Immature natural killer cell (primary cell): ENCODE measurements at regions not wholly inside any gene's neighbourhood (a gene's known extent, or its start where the extent isn't known, plus 50 kb on each side); places are given as distances from the start of the nearest gene placed in this dataset.

Experiments
- DNase-seq, 3 donors: peaks; one replicate each; pipeline ENCODE4 v3.0.0; 2022; ENCODE audit warnings: mixed read lengths in 1 of 3
- H3K27ac Mint-ChIP-seq, 6 donors: one replicate each; pipeline ENCODE4 v1.8.0; 2020; ENCODE audit warnings: mixed read lengths in 6 of 6, mild to moderate bottlenecking in 5 of 6, inconsistent platforms in 4 of 6, moderate library complexity in 3 of 6
- H3K27me3 Mint-ChIP-seq, 3 donors: one replicate each; pipeline ENCODE4 v1.8.0; 2020 to 2021; ENCODE audit warnings: low read depth in 3 of 3, mild to moderate bottlenecking in 3 of 3, mixed read lengths in 3 of 3, moderate library complexity in 3 of 3, inconsistent platforms in 1 of 3
- H3K36me3 Mint-ChIP-seq, 3 donors: one replicate each; pipeline ENCODE4 v1.8.0; 2020; ENCODE audit warnings: mixed read lengths in 3 of 3, inconsistent platforms in 2 of 3, mild to moderate bottlenecking in 2 of 3
- H3K4me1 Mint-ChIP-seq, 2 donors: one replicate each; pipeline ENCODE4 v1.8.0; 2020; ENCODE audit warnings: inconsistent platforms in 2 of 2, mild to moderate bottlenecking in 2 of 2, mixed read lengths in 2 of 2, moderate library complexity in 1 of 2
- H3K4me3 Mint-ChIP-seq, 5 donors: one replicate each; pipeline ENCODE4 v1.8.0; 2020; ENCODE audit warnings: mild to moderate bottlenecking in 5 of 5, mixed read lengths in 5 of 5, inconsistent platforms in 3 of 5, moderate library complexity in 3 of 5
- H3K9me3 Mint-ChIP-seq, 6 donors: one replicate each; pipeline ENCODE4 v1.8.0; 2020; ENCODE audit warnings: mild to moderate bottlenecking in 6 of 6, mixed read lengths in 6 of 6, inconsistent platforms in 4 of 6, moderate library complexity in 3 of 6

DNA sequence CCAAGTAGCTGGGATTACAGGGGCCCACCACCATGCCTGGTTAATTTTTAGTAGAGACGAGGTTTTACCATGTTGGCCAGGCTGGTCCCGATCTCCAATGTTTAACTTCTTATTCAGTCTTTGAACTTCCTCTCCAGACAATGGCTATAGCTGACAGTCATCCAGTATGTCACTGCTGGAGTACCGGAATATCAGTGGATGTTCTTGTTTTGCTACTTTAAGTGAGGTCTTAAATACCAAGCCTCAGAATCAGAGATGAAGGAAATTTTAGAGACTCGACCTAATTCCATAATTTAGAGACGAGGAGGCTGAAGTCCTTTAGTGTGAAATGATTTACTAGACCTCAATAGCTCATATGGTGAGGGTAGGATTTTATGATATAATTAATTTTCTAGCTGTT is 294.8 kb upstream of the KLF6 start:
- DNase-seq, result no peak
- Mint-ChIP-seq H3K27ac (peak overlapping the region; percentile 79 to 94 (median 87)), H3K9me3 (peaks cover 0 to 3% (median 0%) of the 10 kb centered on the region in 6 donors), H3K4me1 (peaks cover 42 to 46% of the 10 kb centered on the region in 2 donors), H3K36me3 (no peaks in the 10 kb centered on the region), H3K4me3 (peak overlapping the region; percentile 28 to 83 (median 64)), H3K27me3 (no peaks in the 10 kb centered on the region)

DNA sequence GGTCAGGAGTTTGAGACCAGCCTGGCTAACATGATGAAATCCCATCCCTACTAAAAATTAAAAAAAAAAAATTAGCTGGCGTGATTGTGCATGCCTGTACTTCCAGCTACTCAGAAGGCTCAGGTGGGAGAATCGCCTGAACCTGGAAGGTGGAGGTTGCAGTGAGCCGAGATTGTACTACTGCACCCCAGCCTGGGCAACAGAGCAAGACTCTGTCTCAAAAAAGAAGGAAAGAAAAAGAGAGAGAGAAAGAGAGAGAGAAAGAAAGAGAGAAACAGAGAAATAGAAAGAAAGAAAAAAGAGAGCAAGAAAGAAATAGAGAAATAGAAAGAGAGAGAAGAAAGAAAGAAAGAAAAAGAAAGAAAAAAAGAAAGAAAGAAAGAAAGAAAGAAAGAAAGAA is 292.8 kb upstream of the KLF6 start:
- Mint-ChIP-seq H3K9me3 (peaks cover 0 to 3% (median 0%) of the 10 kb centered on the region in 6 donors), H3K36me3 (no peaks in the 10 kb centered on the region), H3K27me3 (peaks cover 0 to under 1% (median 0%) of the 10 kb centered on the region in 3 donors), H3K27ac (no peak overlapping the region), H3K4me3 (no peak overlapping the region), H3K4me1 (peaks cover 53 to 58% of the 10 kb centered on the region in 2 donors)
- DNase-seq, result no peak

DNA sequence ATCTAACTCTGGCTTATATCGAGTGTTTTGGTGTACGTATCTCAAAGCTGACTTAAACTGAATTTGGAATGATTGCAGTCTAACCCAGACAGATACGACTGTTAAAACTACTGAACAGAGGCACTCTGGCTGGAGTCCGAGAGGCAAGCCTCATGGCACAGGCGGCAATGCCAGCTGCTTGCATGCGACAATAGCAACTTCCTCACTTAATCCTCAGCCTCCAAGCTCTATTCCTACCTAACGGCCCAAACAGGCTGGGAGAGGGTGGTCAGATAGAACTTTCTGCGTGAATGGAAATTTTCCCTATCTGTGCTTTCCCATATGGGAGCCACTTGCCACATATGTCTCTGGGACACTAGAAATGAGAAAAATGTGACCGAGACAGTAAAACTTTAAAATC is 292.0 kb upstream of the KLF6 start:
- peak overlapping the region in 1 of 6 donors; percentile 24 for H3K27ac Mint-ChIP-seq
- H3K4me1 Mint-ChIP-seq, result peaks cover 53 to 54% of the 10 kb centered on the region in 2 donors
- no peak for DNase-seq
- no peak overlapping the region for H3K4me3 Mint-ChIP-seq
- H3K27me3 Mint-ChIP-seq, result peaks cover 0 to 2% (median 0%) of the 10 kb centered on the region in 3 donors
- H3K36me3 Mint-ChIP-seq, result no peaks in the 10 kb centered on the region
- H3K9me3 Mint-ChIP-seq, result peaks cover 0 to 3% (median 0%) of the 10 kb centered on the region in 6 donors

DNA sequence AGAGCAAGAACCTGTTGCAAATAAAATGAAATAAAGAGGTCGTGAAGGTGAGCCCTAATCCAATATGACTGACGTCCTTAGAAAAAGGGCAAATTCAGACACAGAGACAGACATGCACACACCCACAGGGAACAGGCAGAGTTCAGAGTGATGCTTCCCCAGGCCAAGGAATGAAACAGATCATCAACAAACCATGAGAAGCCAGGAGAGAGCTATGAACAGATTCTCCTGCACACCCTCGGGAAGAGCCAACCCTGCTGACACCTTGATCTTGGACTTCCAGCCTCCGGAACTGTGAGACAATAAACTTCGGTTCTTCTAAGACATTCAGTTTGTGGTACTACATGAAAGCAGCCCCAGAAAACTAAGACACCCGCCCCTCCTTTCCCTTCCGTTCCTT is 290.4 kb upstream of the KLF6 start:
- peaks cover 38 to 39% of the 10 kb centered on the region in 2 donors for H3K4me1 Mint-ChIP-seq
- DNase-seq, result no peak
- H3K9me3 Mint-ChIP-seq, result peaks cover 0 to 2% (median 0%) of the 10 kb centered on the region in 6 donors
- no peaks in the 10 kb centered on the region for H3K36me3 Mint-ChIP-seq
- peaks cover 0 to 2% (median 0%) of the 10 kb centered on the region in 3 donors for H3K27me3 Mint-ChIP-seq
- peak overlapping the region in 3 of 5 donors; percentile 64 to 72 (median 72) for H3K4me3 Mint-ChIP-seq
- peak overlapping the region in 4 of 6 donors; percentile 10 to 87 (median 58) for H3K27ac Mint-ChIP-seq

DNA sequence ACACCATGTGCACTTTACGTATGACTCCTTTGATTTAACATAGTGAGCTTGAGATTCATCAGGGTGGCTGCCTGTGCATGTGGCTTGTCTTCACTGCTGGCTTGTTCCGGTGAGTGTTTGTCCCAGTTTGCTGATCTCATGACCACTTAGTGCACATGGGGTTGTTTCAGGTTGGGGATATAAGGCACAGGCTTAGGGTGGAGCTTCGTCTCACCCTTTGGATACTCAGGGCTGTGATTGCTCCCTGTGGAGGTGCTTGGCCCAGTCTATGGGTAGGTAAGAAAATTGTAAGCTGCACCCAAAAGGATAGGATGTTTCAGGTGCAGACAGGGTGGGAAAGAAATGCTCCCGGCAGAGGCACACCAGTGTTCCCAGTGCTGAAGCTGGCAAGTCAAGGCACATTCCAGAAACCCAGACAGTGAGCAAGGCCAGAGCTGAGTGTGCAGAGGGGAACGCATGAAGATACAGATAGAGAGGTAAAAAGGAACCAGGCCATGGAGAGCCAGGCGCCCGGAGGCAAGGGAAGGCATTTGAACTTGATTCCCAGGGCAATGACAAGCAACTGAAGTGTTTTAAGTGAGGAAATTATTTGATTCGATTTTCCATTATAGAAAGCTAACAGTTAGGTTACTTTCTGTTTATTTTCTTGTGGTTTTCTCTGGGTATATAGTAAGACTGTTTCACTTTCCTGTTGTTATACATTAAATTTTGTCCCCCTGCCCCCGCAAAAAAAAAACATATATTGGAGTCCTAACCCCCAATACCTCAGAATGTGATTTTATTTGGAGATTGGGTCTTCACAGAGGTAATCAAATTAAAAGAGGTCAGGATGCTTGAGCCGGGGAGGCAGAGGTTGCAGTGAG is 289.8 kb upstream of the KLF6 start:
- H3K27ac Mint-ChIP-seq, result peak overlapping the region in 5 of 6 donors; percentile 10 to 87 (median 44)
- H3K9me3 Mint-ChIP-seq, result no peaks in the 10 kb centered on the region
- no peaks in the 10 kb centered on the region for H3K36me3 Mint-ChIP-seq
- H3K27me3 Mint-ChIP-seq, result peaks cover 0 to 2% (median 0%) of the 10 kb centered on the region in 3 donors
- peak overlapping the region; percentile 5 to 72 (median 64) for H3K4me3 Mint-ChIP-seq
- DNase-seq, result no peak
- peaks cover 31 to 32% of the 10 kb centered on the region in 2 donors for H3K4me1 Mint-ChIP-seq

DNA sequence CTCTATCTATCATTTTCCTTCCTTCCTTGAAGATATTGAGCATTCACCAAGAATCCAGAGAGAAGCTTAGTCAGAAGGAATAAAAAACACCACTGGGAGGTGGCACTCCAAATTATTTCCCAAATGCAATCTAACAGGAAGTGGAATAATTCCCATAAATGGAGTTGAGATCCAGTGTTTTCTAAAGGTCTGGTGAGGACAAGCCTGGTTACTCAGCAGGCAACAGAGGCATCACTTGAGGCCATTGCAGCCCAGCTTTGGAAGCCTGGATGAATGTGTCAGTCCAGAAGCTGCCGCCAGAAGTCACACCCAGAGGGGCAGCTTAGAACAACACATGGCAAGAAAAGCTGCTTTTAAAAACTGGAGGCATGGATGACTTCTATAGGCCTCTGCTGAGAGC is 288.9 kb upstream of the KLF6 start:
- Mint-ChIP-seq H3K4me3 (no peak overlapping the region), H3K9me3 (no peaks in the 10 kb centered on the region), H3K27me3 (peaks cover 0 to 2% (median 0%) of the 10 kb centered on the region in 3 donors), H3K27ac (no peak overlapping the region), H3K4me1 (peaks cover 23 to 24% of the 10 kb centered on the region in 2 donors), H3K36me3 (no peaks in the 10 kb centered on the region)
- DNase-seq, result no peak

DNA sequence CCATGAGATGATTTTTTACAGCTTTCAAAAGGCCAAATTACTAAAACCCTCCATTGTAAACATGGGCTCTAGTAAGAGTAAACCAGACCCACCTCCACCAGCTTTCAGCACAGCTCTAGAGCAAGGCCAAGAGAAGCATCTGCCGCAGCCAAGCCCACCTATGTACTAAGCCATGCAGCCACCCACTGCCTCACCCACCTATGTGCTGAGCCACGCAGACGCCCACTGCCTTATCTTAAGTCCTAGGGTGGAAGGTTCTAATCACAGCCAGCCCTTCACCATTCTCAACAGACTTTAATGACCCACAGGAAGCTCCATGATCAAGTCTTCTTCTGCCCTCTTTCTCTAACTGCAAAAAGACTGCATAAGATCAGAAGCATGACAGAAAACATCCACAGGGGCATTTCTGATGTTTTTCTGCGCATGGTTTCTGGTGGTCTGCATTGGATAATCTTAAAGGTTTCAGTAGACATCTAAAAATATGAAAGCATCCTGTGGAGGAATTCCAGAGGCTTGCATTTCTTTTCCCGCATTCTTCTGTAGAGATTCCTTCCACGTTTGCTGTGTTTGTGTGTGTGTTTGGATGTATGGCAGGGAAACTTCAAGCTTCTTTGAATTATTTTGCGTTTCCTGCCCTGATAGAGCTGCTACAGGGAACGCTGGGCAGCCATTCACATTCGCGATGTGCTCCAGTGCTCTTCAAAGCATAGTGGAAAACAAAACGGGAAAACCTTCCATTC is 286.1 kb upstream of the KLF6 start:
- DNase-seq, result no peak
- H3K27me3 Mint-ChIP-seq, result peaks cover 0 to 2% (median 0%) of the 10 kb centered on the region in 3 donors
- H3K36me3 Mint-ChIP-seq, result no peaks in the 10 kb centered on the region
- no peaks in the 10 kb centered on the region for H3K9me3 Mint-ChIP-seq
- peaks cover 23 to 24% of the 10 kb centered on the region in 2 donors for H3K4me1 Mint-ChIP-seq
- H3K4me3 Mint-ChIP-seq, result no peak overlapping the region
- H3K27ac Mint-ChIP-seq, result peak overlapping the region in 1 of 6 donors; percentile 46

DNA sequence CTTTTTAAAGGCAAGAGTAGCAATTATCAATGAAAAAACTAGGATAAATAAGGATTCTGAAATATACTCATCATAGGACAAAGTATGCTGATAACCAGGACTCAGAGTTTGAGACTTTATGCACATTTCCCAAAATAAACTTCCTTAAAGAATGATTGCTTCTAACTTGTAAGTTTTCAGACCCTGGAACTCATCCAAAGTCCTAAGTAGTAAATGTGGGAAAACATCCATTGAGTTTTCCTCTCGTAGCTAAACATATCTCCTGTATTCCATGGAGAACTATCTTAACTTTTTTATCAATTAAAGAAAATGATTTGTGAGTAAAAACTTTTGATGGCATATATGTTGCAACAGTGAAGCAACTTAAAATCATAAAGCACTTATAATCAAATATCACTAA is 285.2 kb upstream of the KLF6 start:
- Mint-ChIP-seq H3K4me1 (peaks cover 15 to 16% of the 10 kb centered on the region in 2 donors), H3K27ac (no peak overlapping the region), H3K9me3 (no peaks in the 10 kb centered on the region)

DNA sequence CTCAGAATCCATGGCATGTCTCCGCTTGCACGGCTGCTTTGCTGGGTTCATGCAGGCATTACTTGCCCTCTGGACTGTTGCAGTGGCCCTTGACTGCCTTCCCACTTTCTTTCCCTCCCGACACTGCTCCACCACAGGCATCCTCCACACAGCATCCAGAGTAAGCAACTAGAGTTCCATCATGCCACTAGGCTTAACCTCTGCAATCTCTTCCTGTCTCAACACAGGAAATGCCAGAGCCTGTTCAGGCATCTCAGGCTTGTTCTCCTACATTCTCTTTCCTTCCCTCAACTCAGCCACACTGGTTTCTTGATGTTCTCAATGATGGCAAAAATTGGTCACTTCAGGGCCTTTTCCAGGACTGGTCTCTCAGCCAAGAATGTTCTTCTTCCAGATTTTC is 284.5 kb upstream of the KLF6 start:
- DNase-seq, result no peak
- Mint-ChIP-seq H3K9me3 (no peaks in the 10 kb centered on the region), H3K36me3 (no peaks in the 10 kb centered on the region), H3K4me3 (no peak overlapping the region), H3K27me3 (peaks cover 0 to 2% (median 2%) of the 10 kb centered on the region in 3 donors), H3K27ac (no peak overlapping the region), H3K4me1 (peaks cover 8 to 9% of the 10 kb centered on the region in 2 donors)

More for the DNA sequence above, 285.2 kb upstream of the KLF6 start:
- Mint-ChIP-seq H3K4me3 (no peak overlapping the region), H3K27me3 (peaks cover 0 to 2% (median 2%) of the 10 kb centered on the region in 3 donors), H3K36me3 (no peaks in the 10 kb centered on the region)
- DNase-seq, result no peak

DNA sequence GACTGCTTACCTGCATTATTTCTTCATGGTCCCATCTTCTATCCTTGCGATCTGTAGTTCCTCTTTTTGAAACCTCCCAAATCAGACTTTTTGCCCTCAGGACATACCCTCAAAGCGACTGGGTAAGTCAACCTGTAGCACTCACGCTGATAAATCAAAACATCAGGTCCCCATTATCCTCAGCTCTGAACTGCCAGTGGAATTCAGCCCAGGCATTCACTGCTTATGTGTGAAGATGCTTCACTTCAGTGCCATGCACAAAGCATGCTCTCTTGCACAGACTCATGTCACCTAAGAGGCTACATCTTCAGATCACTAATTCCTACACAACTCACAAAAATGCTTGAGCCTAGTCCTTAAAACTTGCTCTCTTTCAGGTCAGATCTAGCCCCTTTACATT is 283.6 kb upstream of the KLF6 start:
- Mint-ChIP-seq H3K27ac (no peak overlapping the region), H3K4me3 (no peak overlapping the region), H3K4me1 (peaks cover 0 to under 1% of the 10 kb centered on the region in 2 donors), H3K9me3 (no peaks in the 10 kb centered on the region), H3K27me3 (peaks cover 0 to 2% (median 2%) of the 10 kb centered on the region in 3 donors), H3K36me3 (no peaks in the 10 kb centered on the region)
- no peak for DNase-seq

DNA sequence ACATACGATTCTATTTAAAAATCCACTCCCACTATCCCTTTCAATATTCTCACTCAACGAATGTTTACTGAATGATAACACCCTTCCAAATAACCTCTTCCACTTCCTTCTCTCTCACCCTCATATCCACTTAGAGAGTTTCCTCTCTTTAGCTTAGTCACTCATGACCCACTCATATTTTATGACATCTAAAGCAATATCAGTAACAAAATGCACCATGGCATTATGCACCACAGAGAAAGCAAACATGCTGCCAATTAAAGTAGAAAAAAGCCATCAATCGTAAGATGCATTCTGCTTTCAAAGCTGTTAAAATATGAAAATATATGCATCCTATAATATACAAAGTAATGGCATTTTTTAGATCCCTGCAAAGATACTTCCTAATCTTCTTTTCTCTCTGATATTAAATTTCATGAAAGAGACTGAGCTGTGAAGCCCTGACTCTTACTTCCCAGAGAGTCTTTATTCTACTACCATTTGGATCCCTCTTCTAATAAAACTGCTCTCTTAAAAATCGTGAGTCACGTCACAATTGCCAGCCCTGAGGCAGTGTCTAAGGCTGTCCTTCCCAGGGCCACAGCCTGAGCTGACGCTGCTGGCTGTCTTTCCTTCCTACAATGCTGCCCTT is 283.0 kb upstream of the KLF6 start:
- H3K9me3 Mint-ChIP-seq, result no peaks in the 10 kb centered on the region
- H3K27me3 Mint-ChIP-seq, result peaks cover 0 to 2% (median 2%) of the 10 kb centered on the region in 3 donors
- H3K4me3 Mint-ChIP-seq, result no peak overlapping the region
- no peak for DNase-seq
- H3K36me3 Mint-ChIP-seq, result no peaks in the 10 kb centered on the region
- no peaks in the 10 kb centered on the region for H3K4me1 Mint-ChIP-seq
- H3K27ac Mint-ChIP-seq, result no peak overlapping the region

DNA sequence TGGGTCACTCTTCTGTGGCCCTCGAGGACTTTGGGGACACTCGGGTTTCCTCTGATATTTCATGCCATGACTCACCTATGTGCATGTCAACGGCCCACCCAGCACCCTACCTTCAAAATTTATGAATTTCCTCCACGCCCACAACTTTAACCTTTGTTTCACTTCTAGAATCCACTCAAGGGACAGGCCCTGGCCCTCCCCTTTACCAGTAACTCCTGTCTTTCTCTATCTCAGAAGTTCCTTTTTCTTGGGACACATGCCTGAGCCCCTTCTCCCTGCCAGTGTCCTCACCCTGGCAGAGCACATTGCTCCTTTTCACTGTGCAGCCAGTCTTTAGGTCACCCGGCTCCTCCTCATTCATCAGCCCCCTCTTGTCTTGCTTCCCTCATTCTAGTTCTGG is 282.5 kb upstream of the KLF6 start:
- no peak for DNase-seq
- no peaks in the 10 kb centered on the region for H3K36me3 Mint-ChIP-seq

DNA sequence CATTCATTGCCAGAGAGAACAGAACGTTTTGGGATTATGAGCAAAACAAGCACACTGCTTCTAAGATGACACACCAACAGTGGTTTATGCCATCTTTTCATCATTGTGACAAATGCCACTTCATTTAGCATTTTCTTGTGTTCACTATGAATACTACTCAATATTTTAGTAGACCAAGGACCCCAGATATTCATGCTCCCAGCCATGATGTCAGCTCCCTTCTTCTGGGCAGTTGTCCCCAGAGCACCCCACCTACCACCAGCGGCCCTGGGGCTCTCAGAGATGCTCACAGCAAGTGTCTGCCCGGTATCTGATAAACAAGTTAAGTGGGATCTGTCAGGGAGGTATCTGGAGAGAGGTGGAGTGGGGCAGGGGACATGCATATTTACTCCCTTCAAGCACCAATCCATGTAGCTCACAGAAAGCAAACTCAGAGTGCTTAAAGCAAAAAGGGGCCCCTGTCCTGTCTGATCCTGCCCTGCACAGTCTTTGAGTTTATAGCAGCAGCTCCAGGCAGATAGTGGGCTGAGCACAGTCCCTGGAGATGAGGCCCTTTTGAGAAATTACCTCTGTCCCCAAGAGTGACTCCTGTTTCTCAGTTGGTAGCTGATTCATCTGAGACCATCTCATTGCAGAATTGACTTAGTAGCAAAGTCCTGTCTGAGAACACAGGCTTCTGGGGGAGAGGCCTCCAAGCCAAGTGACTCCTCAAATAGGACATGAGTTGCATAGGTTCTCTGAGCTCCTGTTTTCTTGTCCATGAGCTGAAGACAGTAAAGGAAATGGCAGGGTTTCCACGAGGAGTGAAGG is 281.8 kb upstream of the KLF6 start:
- no peak overlapping the region for H3K27ac Mint-ChIP-seq
- DNase-seq, result no peak
- no peaks in the 10 kb centered on the region for H3K4me1 Mint-ChIP-seq
- H3K9me3 Mint-ChIP-seq, result no peaks in the 10 kb centered on the region
- H3K27me3 Mint-ChIP-seq, result peaks cover 0 to 2% (median 0%) of the 10 kb centered on the region in 3 donors
- no peaks in the 10 kb centered on the region for H3K36me3 Mint-ChIP-seq
- no peak overlapping the region for H3K4me3 Mint-ChIP-seq

More for the DNA sequence above, 282.5 kb upstream of the KLF6 start:
- Mint-ChIP-seq H3K27ac (no peak overlapping the region), H3K9me3 (no peaks in the 10 kb centered on the region), H3K4me1 (no peaks in the 10 kb centered on the region), H3K4me3 (no peak overlapping the region), H3K27me3 (peaks cover 0 to 2% (median 0%) of the 10 kb centered on the region in 3 donors)
